Sigmoid colon (tissue), 6 donors: ENCODE measurements at regions not wholly inside any gene's neighbourhood (a gene's known extent, or its start where the extent isn't known, plus 50 kb on each side); places are given as distances from the start of the nearest gene placed in this dataset.

Source experiments
- DNase-seq: peaks from one replicate; pipeline ENCODE4 v3.0.0-alpha.2; 2019
- H3K27ac ChIP-seq, 4 donors: fragments of 200-600 bp; sonication (generic); one replicate each; pipeline ENCODE4 v1.5.1; 2016 to 2019; ENCODE audit warnings: mild to moderate bottlenecking in 1 of 4
- H3K27me3 ChIP-seq, 3 donors: fragments of 200-600 bp; sonication (generic); one replicate each; pipeline ENCODE4 v1.5.1; 2019; ENCODE audit warnings: mild to moderate bottlenecking in 1 of 3
- H3K36me3 ChIP-seq, 4 donors: fragments of 200-600 bp; sonication (generic); one replicate each; pipeline ENCODE4 v1.5.1; 2016 to 2019
- H3K4me1 ChIP-seq, 4 donors: fragments of 200-600 bp; sonication (generic); one replicate each; pipeline ENCODE4 v1.5.1; 2017 to 2019
- H3K4me3 ChIP-seq, 4 donors: fragments of 200-600 bp; sonication (generic); one replicate each; pipeline ENCODE4 v1.5.1; 2017 to 2019; ENCODE audit warnings: mild to moderate bottlenecking in 2 of 4, moderate library complexity in 1 of 4
- H3K9me3 ChIP-seq, 4 donors: fragments of 200-600 bp in 3 of 4; sonication (generic) in 3 of 4; one replicate each; pipeline versions ENCODE4 v1.5.1 to v1.6.1; 2013 to 2019
- CTCF ChIP-seq, 4 experiments: fragments of 450-650 bp in 3 of 4; fragments of 200-600 bp in 1 of 4; IDR thresholded peaks; one replicate each; pipeline ENCODE4 v1.5.1; 2016 to 2019; ENCODE audit warnings: antibody characterized with exemption in 4 of 4, mild to moderate bottlenecking in 3 of 4, moderate library complexity in 2 of 4
- EP300 ChIP-seq, 4 donors: sonication (generic); formaldehyde crosslinking; IDR thresholded peaks; one replicate each; pipeline ENCODE4 v1.6.1; 2017; ENCODE audit warnings: antibody characterized with exemption in 4 of 4
- POLR2A ChIP-seq, 2 donors: fragments of 450-650 bp; IDR thresholded peaks; one replicate each; pipeline ENCODE4 v1.6.1; 2016; ENCODE audit warnings: antibody characterized with exemption in 2 of 2, mild to moderate bottlenecking in 2 of 2, moderate library complexity in 2 of 2
- POLR2AphosphoS5 ChIP-seq, 4 donors: sonication (generic); formaldehyde crosslinking; IDR thresholded peaks; one replicate each; pipeline ENCODE4 v1.6.1; 2017; ENCODE audit warnings: antibody characterized with exemption in 4 of 4
- WGBS, 2 donors: extraction: QIAGEN DNeasy Blood & Tissue Kit; methylation state at CpG; one replicate each; pipeline ENCODE4 v1.1.7; 2013; 5-methylcytosine and 5-hydroxymethylcytosine counted together
- intact Hi-C: fragments of 100-400 bp; cut with DNase I; formaldehyde crosslinking; loops from one replicate; pipeline ENCODE4 v1.15.1; 2023
- donor health status: healthy with polysubstance abuse.
- donor health status: healthy.

DNA sequence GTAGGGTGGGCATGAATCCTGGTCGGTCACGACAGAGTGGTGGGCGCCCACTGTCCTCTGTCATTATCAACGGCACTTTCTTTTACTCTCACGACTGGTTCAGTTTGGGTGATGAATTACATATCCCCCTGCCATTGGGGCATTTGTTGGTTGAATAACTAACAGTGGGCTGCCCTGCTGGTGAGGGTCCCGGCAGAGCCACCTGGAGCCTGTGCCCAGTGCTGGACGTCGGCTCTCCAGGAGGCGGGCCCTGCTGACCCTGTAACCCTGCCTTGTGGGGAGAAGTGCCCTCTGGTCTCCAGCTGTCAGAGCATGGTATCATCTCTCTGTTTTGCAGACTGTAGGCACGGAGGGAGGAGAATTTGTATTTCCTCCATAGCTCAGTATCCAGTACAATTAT lies 199.1 kb downstream of the GLRX3 start:
- H3K36me3 ChIP-seq, result no peaks in the 10 kb centered on the region
- DNase-seq, result no peak
- H3K27ac ChIP-seq, result no peak overlapping the region
- intact Hi-C loops, result no loop called here
- peaks cover 0 to 5% (median 0%) of the 10 kb centered on the region in 3 donors for H3K27me3 ChIP-seq
- no peak for TF ChIP-seq EP300 (IDR thresholded peaks at IDR 0.05)
- no peak for TF ChIP-seq CTCF (IDR thresholded peaks at IDR 0.05)
- no peak for TF ChIP-seq POLR2AphosphoS5 (IDR thresholded peaks at IDR 0.05)
- TF ChIP-seq POLR2A (IDR thresholded peaks at IDR 0.05), result no peak
- H3K4me1 ChIP-seq, result no peaks in the 10 kb centered on the region
- no peak overlapping the region for H3K4me3 ChIP-seq
- 88 to 90% methylated on average over 10 of the region's 10 CpGs for WGBS, 2 donors
- H3K9me3 ChIP-seq, result no peaks in the 10 kb centered on the region

- Histone ChIP-seq H3K4me1 (no peaks in the 10 kb centered on the region), H3K36me3 (no peaks in the 10 kb centered on the region), H3K27me3 (peaks cover 0 to 5% (median 0%) of the 10 kb centered on the region in 3 donors), H3K9me3 (no peaks in the 10 kb centered on the region), H3K4me3 (no peak overlapping the region), H3K27ac (no peak overlapping the region)
- WGBS, 2 donors, result 73 to 75% methylated on average over 8 of the region's 8 CpGs
- no peak for DNase-seq
- TF ChIP-seq POLR2AphosphoS5 (IDR thresholded peaks at IDR 0.05) (no peak), EP300 (IDR thresholded peaks at IDR 0.05) (no peak), CTCF (IDR thresholded peaks at IDR 0.05) (no peak), POLR2A (IDR thresholded peaks at IDR 0.05) (no peak)
- intact Hi-C loops, result no loop called here
Measured at GRCh38 chr10:130336617-130337304, 200.6 kb downstream of the GLRX3 start.

DNA sequence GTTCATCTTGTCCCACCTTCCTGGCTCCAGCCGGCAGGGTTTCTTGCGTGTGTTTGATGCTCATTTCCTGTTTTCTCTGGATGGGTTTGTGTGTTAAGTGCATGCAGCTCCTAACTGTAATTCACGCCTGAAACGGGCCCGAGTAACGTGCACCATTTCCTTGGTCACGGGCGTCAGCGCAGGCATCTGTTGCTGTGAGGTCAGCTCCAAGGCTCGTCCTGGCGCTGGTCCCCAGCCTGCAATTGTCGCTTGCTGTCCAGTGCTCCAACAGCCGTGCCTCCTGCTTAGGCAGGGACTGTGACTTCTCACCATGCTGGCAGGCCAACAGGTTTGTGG lies 201.1 kb downstream of the GLRX3 start:
- WGBS, 2 donors, result 82 to 87% methylated on average over 13 of the region's 13 CpGs
- Histone ChIP-seq H3K4me1 (no peaks in the 10 kb centered on the region), H3K9me3 (no peaks in the 10 kb centered on the region), H3K4me3 (no peak overlapping the region), H3K27ac (no peak overlapping the region), H3K36me3 (no peaks in the 10 kb centered on the region), H3K27me3 (peaks cover 0 to 5% (median 0%) of the 10 kb centered on the region in 3 donors)
- intact Hi-C loops, result no loop called here
- DNase-seq, result no peak
- no peak for TF ChIP-seq POLR2AphosphoS5 (IDR thresholded peaks at IDR 0.05)
- TF ChIP-seq CTCF (IDR thresholded peaks at IDR 0.05), result no peak
- TF ChIP-seq EP300 (IDR thresholded peaks at IDR 0.05), result no peak
- TF ChIP-seq POLR2A (IDR thresholded peaks at IDR 0.05), result no peak

DNA sequence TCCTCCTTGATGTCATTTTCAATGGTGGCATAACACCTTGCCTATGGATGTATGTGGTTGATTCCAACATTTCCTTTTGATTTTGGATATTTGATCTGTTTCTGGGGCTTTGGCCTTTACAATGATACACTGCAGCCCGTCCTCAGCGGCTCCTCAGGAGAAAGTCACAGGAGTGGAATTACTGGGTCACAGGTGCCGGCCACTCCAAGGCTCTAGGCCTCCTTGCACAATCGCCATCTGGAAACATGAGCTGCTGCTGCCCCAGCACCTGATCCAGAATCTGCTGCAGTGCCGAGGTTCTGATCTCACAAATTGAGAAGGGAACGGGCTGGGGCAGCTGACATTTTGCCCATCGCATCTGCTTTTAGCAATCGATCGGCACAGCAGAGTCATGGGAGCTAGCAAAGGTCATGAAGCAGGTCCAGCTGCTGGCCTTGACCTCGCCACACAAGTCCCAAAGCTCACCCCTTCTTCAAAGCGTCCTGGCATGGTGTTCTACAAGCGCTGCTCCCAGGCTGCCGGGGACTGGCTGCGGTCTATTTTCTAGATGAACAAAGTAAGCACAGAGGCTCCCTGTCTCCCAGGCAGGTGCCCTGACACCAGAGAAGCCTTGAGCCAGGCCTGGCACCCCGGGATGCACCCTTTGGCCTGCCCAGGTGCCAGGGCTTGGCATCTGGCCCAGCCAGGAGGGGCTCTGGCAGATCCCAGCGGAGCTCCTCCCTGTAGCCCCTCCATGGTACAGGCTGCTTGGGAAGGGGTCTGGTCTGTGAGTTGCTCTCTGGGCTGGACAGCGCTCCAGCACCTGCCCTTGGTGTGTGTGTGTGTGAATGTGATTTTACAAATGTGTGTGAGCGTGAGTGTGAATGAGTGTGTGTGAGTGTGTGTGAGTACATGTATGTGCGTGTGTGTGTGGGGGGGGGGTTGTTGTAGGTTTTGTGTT lies 201.8 kb downstream of the GLRX3 start:
- Histone ChIP-seq H3K9me3 (no peaks in the 10 kb centered on the region), H3K4me3 (no peak overlapping the region), H3K27me3 (peaks cover 0 to 5% (median 0%) of the 10 kb centered on the region in 3 donors), H3K4me1 (no peaks in the 10 kb centered on the region), H3K36me3 (no peaks in the 10 kb centered on the region), H3K27ac (no peak overlapping the region)
- no peak for DNase-seq
- 79 to 87% methylated on average over 19 of the region's 19 CpGs for WGBS, 2 donors
- intact Hi-C loops, result no loop called here
- TF ChIP-seq EP300 (IDR thresholded peaks at IDR 0.05) (no peak), POLR2AphosphoS5 (IDR thresholded peaks at IDR 0.05) (no peak), POLR2A (IDR thresholded peaks at IDR 0.05) (no peak), CTCF (IDR thresholded peaks at IDR 0.05) (no peak)
